Upper lobe of left lung (tissue), 6 donors: ENCODE measurements at regions not wholly inside any gene's neighbourhood (a gene's known extent, or its start where the extent isn't known, plus 50 kb on each side); places are given as distances from the start of the nearest gene placed in this dataset.

Source experiments
- ATAC-seq, 2 donors: fragments of 200-7000 bp; cut with Tn5 transposase; one replicate each; pipeline ENCODE4 v1.9.1; 2022; ENCODE audit warnings: mild to moderate bottlenecking in 2 of 2, moderate library complexity in 2 of 2; ENCODE audit not compliant: low FRiP score in 2 of 2
- DNase-seq, 2 donors: peaks; one replicate each; pipeline ENCODE4 v3.0.0-alpha.2; 2019 to 2020
- H3K27ac ChIP-seq, 4 donors: fragments of 200-600 bp; sonication (generic); one replicate each; pipeline ENCODE4 v1.5.1; 2016 to 2019
- H3K27me3 ChIP-seq, 4 donors: fragments of 200-600 bp; sonication (generic); one replicate each; pipeline ENCODE4 v1.5.1; 2017 to 2019
- H3K36me3 ChIP-seq, 4 donors: fragments of 200-600 bp; sonication (generic); one replicate each; pipeline ENCODE4 v1.5.1; 2016 to 2019
- H3K4me1 ChIP-seq, 4 donors: fragments of 200-600 bp; sonication (generic); one replicate each; pipeline ENCODE4 v1.5.1; 2018 to 2019
- H3K4me3 ChIP-seq, 4 donors: fragments of 200-600 bp; sonication (generic); one replicate each; pipeline ENCODE4 v1.5.1; 2017 to 2019; ENCODE audit warnings: mild to moderate bottlenecking in 2 of 4, moderate library complexity in 1 of 4
- H3K9me3 ChIP-seq, 4 donors: fragments of 200-600 bp; sonication (generic); one replicate each; pipeline ENCODE4 v1.5.1; 2018 to 2019
- CTCF ChIP-seq, 6 experiments: fragments of 450-650 bp in 4 of 6; fragments of 200-600 bp in 2 of 6; sonication (generic) in 2 of 6; IDR thresholded peaks; one replicate each; pipeline ENCODE4 v1.5.1; 2016 to 2019; ENCODE audit warnings: antibody characterized with exemption in 6 of 6
- EP300 ChIP-seq, 4 donors: sonication (generic); formaldehyde crosslinking; IDR thresholded peaks; one replicate each; pipeline ENCODE4 v1.5.1; 2017; ENCODE audit warnings: antibody characterized with exemption in 4 of 4, control low read depth in 2 of 4
- POLR2A ChIP-seq, 4 donors: fragments of 450-650 bp; IDR thresholded peaks; one replicate each; pipeline ENCODE4 v1.5.1; 2016 to 2017; ENCODE audit warnings: antibody characterized with exemption in 4 of 4, mild to moderate bottlenecking in 2 of 4
- POLR2AphosphoS5 ChIP-seq, 2 donors: sonication (generic); formaldehyde crosslinking; IDR thresholded peaks; one replicate each; pipeline ENCODE4 v1.5.1; 2017; ENCODE audit warnings: antibody characterized with exemption in 2 of 2
- WGBS, 2 donors: methylation state at CpG; one replicate each; pipeline ENCODE4 v1.1.5; 2017 to 2018; 5-methylcytosine and 5-hydroxymethylcytosine counted together
- donor health status: DM: no; HTN: no; CAD: no; lungs with moderate emphysema.
- donor health status: DM: no; HTN: yes; CAD: no; lungs with severe emphysema.

- ATAC-seq, result no peak
- TF ChIP-seq POLR2A (IDR thresholded peaks at IDR 0.05), result no peak
- no peak for TF ChIP-seq POLR2AphosphoS5 (IDR thresholded peaks at IDR 0.05)
- TF ChIP-seq EP300 (IDR thresholded peaks at IDR 0.05), result no peak
- TF ChIP-seq CTCF (IDR thresholded peaks at IDR 0.05), result no peak
- Histone ChIP-seq H3K4me1 (peaks cover 0 to 8% (median 0%) of the 10 kb centered on the region in 4 donors), H3K27ac (no peak overlapping the region), H3K36me3 (no peaks in the 10 kb centered on the region), H3K27me3 (no peaks in the 10 kb centered on the region), H3K4me3 (no peak overlapping the region), H3K9me3 (no peaks in the 10 kb centered on the region)
- peak in 1 of 2 donors; percentile 8 for DNase-seq
Observed at GRCh38 chr16:86220561-86220960, 289.8 kb upstream of the FOXF1 start.

- 86 to 92% methylated on average over 6 to 8 of the region's 8 CpGs for WGBS, 2 donors
- H3K27me3 ChIP-seq, result no peaks in the 10 kb centered on the region
- H3K4me3 ChIP-seq, result no peak overlapping the region
- H3K4me1 ChIP-seq, result peaks cover 0 to 3% (median 0%) of the 10 kb centered on the region in 4 donors
- TF ChIP-seq POLR2AphosphoS5 (IDR thresholded peaks at IDR 0.05), result no peak
- TF ChIP-seq CTCF (IDR thresholded peaks at IDR 0.05), result no peak
- no peak for TF ChIP-seq POLR2A (IDR thresholded peaks at IDR 0.05)
- no peak for TF ChIP-seq EP300 (IDR thresholded peaks at IDR 0.05)
- no peak overlapping the region for H3K27ac ChIP-seq
- H3K9me3 ChIP-seq, result no peaks in the 10 kb centered on the region
- no peaks in the 10 kb centered on the region for H3K36me3 ChIP-seq
- peak in 1 of 2 donors; percentile 16 for DNase-seq
- ATAC-seq, result no peak
Observed at GRCh38 chr16:86221085-86221484, 289.2 kb upstream of the FOXF1 start.

- no peak for TF ChIP-seq EP300 (IDR thresholded peaks at IDR 0.05)
- no peak for TF ChIP-seq CTCF (IDR thresholded peaks at IDR 0.05)
- TF ChIP-seq POLR2AphosphoS5 (IDR thresholded peaks at IDR 0.05), result no peak
- TF ChIP-seq POLR2A (IDR thresholded peaks at IDR 0.05), result no peak
- no peaks in the 10 kb centered on the region for H3K9me3 ChIP-seq
- 47 to 56% methylated on average over 12 to 13 of the region's 13 CpGs for WGBS, 2 donors
- H3K4me1 ChIP-seq, result no peaks in the 10 kb centered on the region
- DNase-seq, result peak in 1 of 2 donors; percentile 15
- H3K36me3 ChIP-seq, result no peaks in the 10 kb centered on the region
- H3K27ac ChIP-seq, result no peak overlapping the region
- no peak overlapping the region for H3K4me3 ChIP-seq
- no peak for ATAC-seq
- H3K27me3 ChIP-seq, result no peaks in the 10 kb centered on the region
Observed at GRCh38 chr16:86222547-86222946, 287.8 kb upstream of the FOXF1 start.

- Histone ChIP-seq H3K27me3 (no peaks in the 10 kb centered on the region), H3K9me3 (no peaks in the 10 kb centered on the region), H3K27ac (no peak overlapping the region), H3K4me3 (no peak overlapping the region), H3K4me1 (no peaks in the 10 kb centered on the region), H3K36me3 (no peaks in the 10 kb centered on the region)
- DNase-seq (no peak), ATAC-seq (peak in 1 of 2 donors; percentile 46)
- TF ChIP-seq CTCF (IDR thresholded peaks at IDR 0.05), result no peak
- TF ChIP-seq EP300 (IDR thresholded peaks at IDR 0.05), result no peak
- TF ChIP-seq POLR2AphosphoS5 (IDR thresholded peaks at IDR 0.05), result no peak
- no peak for TF ChIP-seq POLR2A (IDR thresholded peaks at IDR 0.05)
- WGBS, 2 donors, result 37 to 38% methylated on average over 11 of the region's 11 CpGs
Observed at GRCh38 chr16:86222965-86223551, 287.3 kb upstream of the FOXF1 start.

- ATAC-seq (no peak), DNase-seq (peak in 1 of 2 donors; percentile 10)
- TF ChIP-seq POLR2AphosphoS5 (IDR thresholded peaks at IDR 0.05) (no peak), EP300 (IDR thresholded peaks at IDR 0.05) (no peak), POLR2A (IDR thresholded peaks at IDR 0.05) (no peak), CTCF (IDR thresholded peaks at IDR 0.05) (no peak)
- Histone ChIP-seq H3K36me3 (no peaks in the 10 kb centered on the region), H3K27me3 (no peaks in the 10 kb centered on the region), H3K4me1 (no peaks in the 10 kb centered on the region), H3K9me3 (no peaks in the 10 kb centered on the region), H3K4me3 (no peak overlapping the region), H3K27ac (no peak overlapping the region)
- WGBS, 2 donors, result 87 to 91% methylated on average over 5 of the region's 5 CpGs
Observed at GRCh38 chr16:86224126-86224525, 286.2 kb upstream of the FOXF1 start.
